ENCODE measurements at regions not wholly inside any gene's neighbourhood (a gene's known extent, or its start where the extent isn't known, plus 50 kb on each side); places are given as distances from the start of the nearest gene placed in this dataset.

DNA sequence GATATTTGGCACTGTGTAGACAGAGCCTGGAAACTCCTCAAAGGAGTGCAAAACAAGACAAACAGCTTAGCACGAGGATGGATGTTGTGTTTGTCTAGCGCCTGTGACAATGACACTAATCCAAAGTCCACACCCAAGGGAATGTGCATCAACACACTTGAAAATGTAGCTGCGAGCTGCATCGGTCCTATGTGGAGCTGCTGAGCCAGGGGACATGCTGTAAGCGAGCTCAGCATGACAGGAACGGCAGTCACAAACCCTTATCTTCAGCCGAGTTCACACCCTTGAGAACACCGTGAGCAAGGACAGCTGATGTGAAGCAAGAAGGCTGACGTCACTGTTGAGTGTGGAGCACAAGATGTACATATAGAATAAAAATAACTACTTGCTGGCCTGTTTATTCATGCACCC lies 684.3 kb downstream of the QKI start:
- Histone ChIP-seq H3K27me3 (ENCODE audit: low read length) (no peaks in the 10 kb centered on the region), H4K20me1 (ENCODE audit: low read depth, low read length) (no peaks in the 10 kb centered on the region), H3K4me2 (ENCODE audit: low read depth, low read length, poor library complexity, severe bottlenecking) (no peak overlapping the region)

GRCh38 chr6:164097551-164098398 lies 683.3 kb downstream of the QKI start:
- H2AFZ ChIP-seq (ENCODE audit: low read depth, low read length, severe bottlenecking): no peak overlapping the region
- no peaks in the 10 kb centered on the region for H3K9me2 ChIP-seq (replicated peaks; ENCODE audit: insufficient read depth, low read length)
- H3K9me3 ChIP-seq (ENCODE audit: insufficient read depth, low read length): no peaks in the 10 kb centered on the region
- no peaks in the 10 kb centered on the region for H3K27me3 ChIP-seq (ENCODE audit: low read length)
- no peak overlapping the region for H3K4me2 ChIP-seq (ENCODE audit: low read depth, low read length, poor library complexity, severe bottlenecking)
- TF ChIP-seq, protein P1, sequence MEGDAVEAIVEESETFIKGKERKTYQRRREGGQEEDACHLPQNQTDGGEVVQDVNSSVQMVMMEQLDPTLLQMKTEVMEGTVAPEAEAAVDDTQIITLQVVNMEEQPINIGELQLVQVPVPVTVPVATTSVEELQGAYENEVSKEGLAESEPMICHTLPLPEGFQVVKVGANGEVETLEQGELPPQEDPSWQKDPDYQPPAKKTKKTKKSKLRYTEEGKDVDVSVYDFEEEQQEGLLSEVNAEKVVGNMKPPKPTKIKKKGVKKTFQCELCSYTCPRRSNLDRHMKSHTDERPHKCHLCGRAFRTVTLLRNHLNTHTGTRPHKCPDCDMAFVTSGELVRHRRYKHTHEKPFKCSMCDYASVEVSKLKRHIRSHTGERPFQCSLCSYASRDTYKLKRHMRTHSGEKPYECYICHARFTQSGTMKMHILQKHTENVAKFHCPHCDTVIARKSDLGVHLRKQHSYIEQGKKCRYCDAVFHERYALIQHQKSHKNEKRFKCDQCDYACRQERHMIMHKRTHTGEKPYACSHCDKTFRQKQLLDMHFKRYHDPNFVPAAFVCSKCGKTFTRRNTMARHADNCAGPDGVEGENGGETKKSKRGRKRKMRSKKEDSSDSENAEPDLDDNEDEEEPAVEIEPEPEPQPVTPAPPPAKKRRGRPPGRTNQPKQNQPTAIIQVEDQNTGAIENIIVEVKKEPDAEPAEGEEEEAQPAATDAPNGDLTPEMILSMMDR (IDR thresholded peaks at IDR 0.05; ENCODE audit: insufficient read depth, low read length, poor library complexity, severe bottlenecking): no peak
- TF ChIP-seq EZH2phosphoT487 (conservative IDR thresholded peaks at IDR 0.05; ENCODE audit: low read length): no peak
- H3K4me3 ChIP-seq (ENCODE audit: insufficient read depth, low read length, poor library complexity, severe bottlenecking): no peak overlapping the region
- H3F3A ChIP-seq (ENCODE audit: insufficient read depth): no peaks in the 10 kb centered on the region
- H3K36me3 ChIP-seq (ENCODE audit: low read length): no peaks in the 10 kb centered on the region
- no peak overlapping the region for H3K9ac ChIP-seq (ENCODE audit: low read length)
- H4K20me1 ChIP-seq (ENCODE audit: low read depth, low read length): no peaks in the 10 kb centered on the region
- no peak overlapping the region for H3K27ac ChIP-seq (ENCODE audit: low read depth, low read length)
- no peaks in the 10 kb centered on the region for H3K79me2 ChIP-seq (ENCODE audit: insufficient read depth, low read length)

More for the DNA sequence above, 684.3 kb downstream of the QKI start:
- no peak overlapping the region for H3K4me3 ChIP-seq (ENCODE audit: insufficient read depth, low read length, poor library complexity, severe bottlenecking)
- H3F3A ChIP-seq (ENCODE audit: insufficient read depth): no peaks in the 10 kb centered on the region
- no peaks in the 10 kb centered on the region for H3K36me3 ChIP-seq (ENCODE audit: low read length)
- H3K9me3 ChIP-seq (ENCODE audit: insufficient read depth, low read length): no peaks in the 10 kb centered on the region
- no peak overlapping the region for H3K27ac ChIP-seq (ENCODE audit: low read depth, low read length)
- no peaks in the 10 kb centered on the region for H3K9me2 ChIP-seq (replicated peaks; ENCODE audit: insufficient read depth, low read length)
- no peaks in the 10 kb centered on the region for H3K79me2 ChIP-seq (ENCODE audit: insufficient read depth, low read length)
- no peak overlapping the region for H3K9ac ChIP-seq (ENCODE audit: low read length)
- no peak overlapping the region for H2AFZ ChIP-seq (ENCODE audit: low read depth, low read length, severe bottlenecking)
- TF ChIP-seq, protein P1 (IDR thresholded peaks at IDR 0.05; ENCODE audit: insufficient read depth, low read length, poor library complexity, severe bottlenecking): no peak
- no peak for TF ChIP-seq EZH2phosphoT487 (conservative IDR thresholded peaks at IDR 0.05; ENCODE audit: low read length)

GRCh38 chr6:164097056-164097455 lies 682.5 kb downstream of the QKI start:
- H3K4me3 ChIP-seq (ENCODE audit: insufficient read depth, low read length, poor library complexity, severe bottlenecking): no peak overlapping the region
- H3K27ac ChIP-seq (ENCODE audit: low read depth, low read length): no peak overlapping the region
- no peaks in the 10 kb centered on the region for H3K79me2 ChIP-seq (ENCODE audit: insufficient read depth, low read length)
- no peaks in the 10 kb centered on the region for H3F3A ChIP-seq (ENCODE audit: insufficient read depth)
- no peaks in the 10 kb centered on the region for H3K9me2 ChIP-seq (replicated peaks; ENCODE audit: insufficient read depth, low read length)
- H2AFZ ChIP-seq (ENCODE audit: low read depth, low read length, severe bottlenecking): no peak overlapping the region
- no peaks in the 10 kb centered on the region for H3K9me3 ChIP-seq (ENCODE audit: insufficient read depth, low read length)
- H3K9ac ChIP-seq (ENCODE audit: low read length): no peak overlapping the region
- no peaks in the 10 kb centered on the region for H3K36me3 ChIP-seq (ENCODE audit: low read length)
- H3K4me2 ChIP-seq (ENCODE audit: low read depth, low read length, poor library complexity, severe bottlenecking): no peak overlapping the region
- no peaks in the 10 kb centered on the region for H3K27me3 ChIP-seq (ENCODE audit: low read length)
- TF ChIP-seq EZH2phosphoT487 (conservative IDR thresholded peaks at IDR 0.05; ENCODE audit: low read length): no peak
- TF ChIP-seq, protein P1 (IDR thresholded peaks at IDR 0.05; ENCODE audit: insufficient read depth, low read length, poor library complexity, severe bottlenecking): no peak
- no peaks in the 10 kb centered on the region for H4K20me1 ChIP-seq (ENCODE audit: low read depth, low read length)
